ENCODE measurements at regions not wholly inside any gene's neighbourhood (a gene's known extent, or its start where the extent isn't known, plus 50 kb on each side); places are given as distances from the start of the nearest gene placed in this dataset.

DNA sequence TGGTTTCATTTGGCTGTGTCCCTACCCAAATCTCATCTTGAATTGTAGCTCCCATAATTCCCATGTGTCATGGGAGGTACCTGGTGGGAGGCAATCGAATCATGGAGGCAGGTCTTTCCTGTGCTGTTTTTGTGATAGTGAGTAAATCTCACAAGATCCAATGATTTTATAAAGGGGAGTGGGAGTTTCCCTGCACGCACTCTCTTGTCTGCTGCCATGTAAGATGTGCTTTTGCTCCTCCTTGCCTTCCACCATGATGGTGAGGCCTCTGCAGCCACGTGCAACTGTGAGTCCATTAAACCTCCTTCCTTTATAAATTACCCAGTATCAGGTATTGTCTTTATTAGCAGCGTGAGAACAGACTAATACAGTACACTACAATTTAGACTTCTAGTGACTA, 67.5 kb upstream of the LINC01488 start:
- no peak for DNase-seq
- no peaks in the 10 kb centered on the region for H4K20me1 ChIP-seq (ENCODE audit: insufficient read depth, low read length)
- ATAC-seq (ENCODE audit: insufficient read depth, low read depth), result no peak
- no peak overlapping the region for H3K4me3 ChIP-seq (ENCODE audit: low read depth in 1 of 2, low read length in 2 of 2)
- TF ChIP-seq CTCF (IDR thresholded peaks at IDR 0.05; ENCODE audit: borderline replicate concordance, extremely low read depth, low read length, poor library complexity, severe bottlenecking) (no peak), EZH2 (IDR thresholded peaks at IDR 0.05; ENCODE audit: borderline replicate concordance, low read depth, low read length, severe bottlenecking) (no peak)
- no peaks in the 10 kb centered on the region for H3K36me3 ChIP-seq (ENCODE audit: insufficient read depth, low read length)
- H3K79me2 ChIP-seq (ENCODE audit: insufficient read depth, low read length), result no peaks in the 10 kb centered on the region
- H3K27me3 ChIP-seq (ENCODE audit: insufficient read depth, low read length, poor library complexity), result no peaks in the 10 kb centered on the region
- H3K27ac ChIP-seq (ENCODE audit: low read length), result no peak overlapping the region
- no peak overlapping the region for H3K9ac ChIP-seq (ENCODE audit: low read depth, low read length)
- no peaks in the 10 kb centered on the region for H3K9me3 ChIP-seq (ENCODE audit: insufficient read depth, low read length, severe bottlenecking)
- no peaks in the 10 kb centered on the region for H3K4me1 ChIP-seq (ENCODE audit: insufficient read depth, low read length)
- no peak overlapping the region for H2AFZ ChIP-seq (ENCODE audit: low read depth, low read length)
- no peak overlapping the region for H3K4me2 ChIP-seq (ENCODE audit: insufficient read depth, low read length)

DNA sequence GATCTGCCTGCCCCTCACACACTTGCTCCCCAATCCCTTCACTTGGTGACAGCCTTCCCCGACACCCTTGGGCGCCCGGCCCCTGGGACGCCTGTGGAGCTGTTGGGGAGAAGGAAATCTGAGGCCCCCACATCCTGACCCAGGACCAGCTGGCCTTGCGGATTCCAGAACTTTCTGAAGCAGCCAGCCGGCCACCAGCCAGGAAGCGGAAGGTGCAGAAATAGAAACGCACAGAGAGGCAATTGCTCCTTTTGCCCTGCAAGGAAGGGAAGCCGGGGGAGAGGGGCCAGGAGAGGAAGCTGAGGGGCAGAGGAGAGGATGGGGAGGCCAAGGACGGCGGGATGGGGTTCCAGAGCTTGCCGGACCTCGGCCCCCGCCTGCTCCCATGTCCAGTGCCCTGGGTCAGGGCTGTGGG, 66.7 kb upstream of the LINC01488 start:
- Histone ChIP-seq H4K20me1 (ENCODE audit: insufficient read depth, low read length) (no peaks in the 10 kb centered on the region), H3K79me2 (ENCODE audit: insufficient read depth, low read length) (no peaks in the 10 kb centered on the region), H3K4me3 (ENCODE audit: low read depth in 1 of 2, low read length in 2 of 2) (no peak overlapping the region), H3K36me3 (ENCODE audit: insufficient read depth, low read length) (no peaks in the 10 kb centered on the region), H3K9ac (ENCODE audit: low read depth, low read length) (no peak overlapping the region), H3K27me3 (ENCODE audit: insufficient read depth, low read length, poor library complexity) (no peaks in the 10 kb centered on the region), H3K9me3 (ENCODE audit: insufficient read depth, low read length, severe bottlenecking) (no peaks in the 10 kb centered on the region), H3K27ac (ENCODE audit: low read length) (no peak overlapping the region), H2AFZ (ENCODE audit: low read depth, low read length) (no peak overlapping the region), H3K4me1 (ENCODE audit: insufficient read depth, low read length) (no peaks in the 10 kb centered on the region), H3K4me2 (ENCODE audit: insufficient read depth, low read length) (no peak overlapping the region)
- ATAC-seq (ENCODE audit: insufficient read depth, low read depth) (no peak), DNase-seq (no peak)
- TF ChIP-seq EZH2 (IDR thresholded peaks at IDR 0.05; ENCODE audit: borderline replicate concordance, low read depth, low read length, severe bottlenecking), result no peak
- no peak for TF ChIP-seq CTCF (IDR thresholded peaks at IDR 0.05; ENCODE audit: borderline replicate concordance, extremely low read depth, low read length, poor library complexity, severe bottlenecking)

DNA sequence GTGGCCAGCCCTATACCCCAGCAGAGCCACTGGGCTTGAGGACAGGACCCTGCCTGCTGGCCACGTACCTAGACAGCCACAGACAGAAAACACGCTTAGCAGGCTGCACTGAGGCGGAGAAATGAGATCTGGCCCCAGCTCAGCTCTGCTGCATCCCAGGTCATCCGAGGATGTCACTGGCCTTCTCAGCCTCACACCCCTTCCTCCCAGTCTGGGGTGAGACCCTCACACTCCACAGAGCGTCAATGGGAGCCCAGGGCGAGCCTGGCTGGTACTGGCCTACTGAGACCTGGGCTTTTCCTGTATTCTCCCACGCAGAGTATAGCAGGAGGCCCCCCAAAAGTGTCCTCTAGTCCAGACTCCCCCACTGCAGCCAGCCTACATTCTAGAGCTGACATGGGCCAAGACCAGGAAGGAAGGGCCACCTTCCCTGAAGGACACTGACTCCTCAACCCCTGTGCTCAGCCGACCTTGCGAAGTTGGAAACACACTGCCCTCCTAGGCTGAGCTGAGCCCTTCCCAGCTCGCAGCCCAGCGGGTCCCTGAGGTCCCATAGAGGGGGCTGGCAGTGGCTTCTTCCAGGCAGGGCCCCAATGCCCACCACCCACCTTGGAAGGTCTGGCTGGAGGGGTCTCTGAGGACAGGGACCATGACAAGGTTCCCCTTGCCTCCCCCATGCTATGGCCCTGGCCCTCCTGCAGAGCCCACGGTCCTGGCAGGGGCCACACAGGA, 65.9 kb upstream of the LINC01488 start:
- no peak for ATAC-seq (ENCODE audit: insufficient read depth, low read depth)
- Histone ChIP-seq H3K4me1 (ENCODE audit: insufficient read depth, low read length) (no peaks in the 10 kb centered on the region), H3K27ac (ENCODE audit: low read length) (no peak overlapping the region), H3K27me3 (ENCODE audit: insufficient read depth, low read length, poor library complexity) (no peaks in the 10 kb centered on the region), H3K36me3 (ENCODE audit: insufficient read depth, low read length) (no peaks in the 10 kb centered on the region), H3K79me2 (ENCODE audit: insufficient read depth, low read length) (no peaks in the 10 kb centered on the region), H3K9me3 (ENCODE audit: insufficient read depth, low read length, severe bottlenecking) (no peaks in the 10 kb centered on the region), H3K4me3 (ENCODE audit: low read depth in 1 of 2, low read length in 2 of 2) (no peak overlapping the region), H3K4me2 (ENCODE audit: insufficient read depth, low read length) (no peak overlapping the region), H4K20me1 (ENCODE audit: insufficient read depth, low read length) (no peaks in the 10 kb centered on the region), H2AFZ (ENCODE audit: low read depth, low read length) (no peak overlapping the region), H3K9ac (ENCODE audit: low read depth, low read length) (no peak overlapping the region)
- TF ChIP-seq CTCF (IDR thresholded peaks at IDR 0.05; ENCODE audit: borderline replicate concordance, extremely low read depth, low read length, poor library complexity, severe bottlenecking), result no peak
- no peak for TF ChIP-seq EZH2 (IDR thresholded peaks at IDR 0.05; ENCODE audit: borderline replicate concordance, low read depth, low read length, severe bottlenecking)
- DNase-seq, result no peak
